ENCODE measurements at regions not wholly inside any gene's neighbourhood (a gene's known extent, or its start where the extent isn't known, plus 50 kb on each side); places are given as distances from the start of the nearest gene placed in this dataset.
A peak's percentile ranks its signal among the peaks of the same experiment; 100 is the strongest.

GRCh38 chr5:39696672-39697398, 272.1 kb upstream of the DAB2 start:
- H3K27me3 ChIP-seq (replicated peaks; ENCODE audit: insufficient read depth, low read length), result no peaks in the 10 kb centered on the region
- H3F3A ChIP-seq (ENCODE audit: insufficient read depth, low read length), result no peaks in the 10 kb centered on the region
- H3K27ac ChIP-seq (ENCODE audit: low read length), result no peak overlapping the region
- no peak for DNase-seq
- H4K20me1 ChIP-seq (ENCODE audit: insufficient read depth, low read length), result no peaks in the 10 kb centered on the region
- H3K4me3 ChIP-seq (ENCODE audit: low read length), result no peak overlapping the region
- H3K4me1 ChIP-seq (ENCODE audit: low read length), result no peaks in the 10 kb centered on the region
- H3K79me2 ChIP-seq (ENCODE audit: low read length), result no peaks in the 10 kb centered on the region
- no peak overlapping the region for H2AFZ ChIP-seq (ENCODE audit: low read length)
- H3K9me2 ChIP-seq (replicated peaks; ENCODE audit: insufficient read depth, low read length), result no peaks in the 10 kb centered on the region
- H3K9ac ChIP-seq (ENCODE audit: low read length), result no peak overlapping the region
- H3K36me3 ChIP-seq (replicated peaks; ENCODE audit: insufficient read depth, low read length), result no peaks in the 10 kb centered on the region
- TF ChIP-seq EZH2phosphoT487 (IDR thresholded peaks at IDR 0.05; ENCODE audit: low read length) (no peak), CTCF (IDR thresholded peaks at IDR 0.05; ENCODE audit: low read length) (no peak), EZH2 (optimal IDR thresholded peaks at IDR 0.05; ENCODE audit: low read depth, low read length) (no peak)
- H3K9me3 ChIP-seq (replicated peaks; ENCODE audit: insufficient read depth, low read length), result no peaks in the 10 kb centered on the region
- H3K4me2 ChIP-seq (ENCODE audit: low read depth, low read length), result no peak overlapping the region

GRCh38 chr5:39691993-39692392, 267.2 kb upstream of the DAB2 start:
- H3K27ac ChIP-seq (ENCODE audit: low read length), result no peak overlapping the region
- no peaks in the 10 kb centered on the region for H3K4me1 ChIP-seq (ENCODE audit: low read length)
- no peak overlapping the region for H2AFZ ChIP-seq (ENCODE audit: low read length)
- no peaks in the 10 kb centered on the region for H3K27me3 ChIP-seq (replicated peaks; ENCODE audit: insufficient read depth, low read length)
- no peak overlapping the region for H3K4me3 ChIP-seq (ENCODE audit: low read length)
- H3K9me2 ChIP-seq (replicated peaks; ENCODE audit: insufficient read depth, low read length), result no peaks in the 10 kb centered on the region
- H3F3A ChIP-seq (ENCODE audit: insufficient read depth, low read length), result no peaks in the 10 kb centered on the region
- no peak overlapping the region for H3K4me2 ChIP-seq (ENCODE audit: low read depth, low read length)
- no peaks in the 10 kb centered on the region for H4K20me1 ChIP-seq (ENCODE audit: insufficient read depth, low read length)
- TF ChIP-seq EZH2phosphoT487 (IDR thresholded peaks at IDR 0.05; ENCODE audit: low read length), result no peak
- peak; percentile 38 for TF ChIP-seq CTCF (IDR thresholded peaks at IDR 0.05; ENCODE audit: low read length)
- H3K36me3 ChIP-seq (replicated peaks; ENCODE audit: insufficient read depth, low read length), result no peaks in the 10 kb centered on the region
- no peaks in the 10 kb centered on the region for H3K79me2 ChIP-seq (ENCODE audit: low read length)
- H3K9ac ChIP-seq (ENCODE audit: low read length), result no peak overlapping the region
- H3K9me3 ChIP-seq (replicated peaks; ENCODE audit: insufficient read depth, low read length), result no peaks in the 10 kb centered on the region
- no peak for DNase-seq

- Histone ChIP-seq H2AFZ (ENCODE audit: low read length) (no peak overlapping the region), H3K9ac (ENCODE audit: low read length) (no peak overlapping the region), H3K36me3 (replicated peaks; ENCODE audit: insufficient read depth, low read length) (no peaks in the 10 kb centered on the region), H3K9me2 (replicated peaks; ENCODE audit: insufficient read depth, low read length) (no peaks in the 10 kb centered on the region), H3K27me3 (replicated peaks; ENCODE audit: insufficient read depth, low read length) (no peaks in the 10 kb centered on the region), H3K4me3 (ENCODE audit: low read length) (no peak overlapping the region), H3K27ac (ENCODE audit: low read length) (no peak overlapping the region), H3K4me2 (ENCODE audit: low read depth, low read length) (no peak overlapping the region), H3F3A (ENCODE audit: insufficient read depth, low read length) (no peaks in the 10 kb centered on the region), H3K4me1 (ENCODE audit: low read length) (no peaks in the 10 kb centered on the region), H4K20me1 (ENCODE audit: insufficient read depth, low read length) (no peaks in the 10 kb centered on the region), H3K79me2 (ENCODE audit: low read length) (no peaks in the 10 kb centered on the region), H3K9me3 (replicated peaks; ENCODE audit: insufficient read depth, low read length) (no peaks in the 10 kb centered on the region)
- no peak for DNase-seq
- no peak for TF ChIP-seq EZH2phosphoT487 (IDR thresholded peaks at IDR 0.05; ENCODE audit: low read length)
- TF ChIP-seq EZH2 (optimal IDR thresholded peaks at IDR 0.05; ENCODE audit: low read depth, low read length), result no peak
- TF ChIP-seq CTCF (IDR thresholded peaks at IDR 0.05; ENCODE audit: low read length), result no peak
These were observed 266.4 kb upstream of the DAB2 start for GRCh38 chr5:39691136-39691535.

All from MM.1S (cell line).